GM18907 (cell line): ENCODE measurements at regions not wholly inside any gene's neighbourhood (a gene's known extent, or its start where the extent isn't known, plus 50 kb on each side); places are given as distances from the start of the nearest gene placed in this dataset.
"Not testable (repeated sequence)": the region's sequence is repeated elsewhere in the genome, so short reads cannot be mapped to it uniquely, and the experiment has no call there.

Experiments used
- ATAC-seq: cut with Tn5 transposase; IDR thresholded peaks from one replicate; pipeline ENCODE4 v1.9.1; 2021; ENCODE audit warnings: mild to moderate bottlenecking, moderate library complexity; ENCODE audit not compliant: unreplicated experiment

DNA sequence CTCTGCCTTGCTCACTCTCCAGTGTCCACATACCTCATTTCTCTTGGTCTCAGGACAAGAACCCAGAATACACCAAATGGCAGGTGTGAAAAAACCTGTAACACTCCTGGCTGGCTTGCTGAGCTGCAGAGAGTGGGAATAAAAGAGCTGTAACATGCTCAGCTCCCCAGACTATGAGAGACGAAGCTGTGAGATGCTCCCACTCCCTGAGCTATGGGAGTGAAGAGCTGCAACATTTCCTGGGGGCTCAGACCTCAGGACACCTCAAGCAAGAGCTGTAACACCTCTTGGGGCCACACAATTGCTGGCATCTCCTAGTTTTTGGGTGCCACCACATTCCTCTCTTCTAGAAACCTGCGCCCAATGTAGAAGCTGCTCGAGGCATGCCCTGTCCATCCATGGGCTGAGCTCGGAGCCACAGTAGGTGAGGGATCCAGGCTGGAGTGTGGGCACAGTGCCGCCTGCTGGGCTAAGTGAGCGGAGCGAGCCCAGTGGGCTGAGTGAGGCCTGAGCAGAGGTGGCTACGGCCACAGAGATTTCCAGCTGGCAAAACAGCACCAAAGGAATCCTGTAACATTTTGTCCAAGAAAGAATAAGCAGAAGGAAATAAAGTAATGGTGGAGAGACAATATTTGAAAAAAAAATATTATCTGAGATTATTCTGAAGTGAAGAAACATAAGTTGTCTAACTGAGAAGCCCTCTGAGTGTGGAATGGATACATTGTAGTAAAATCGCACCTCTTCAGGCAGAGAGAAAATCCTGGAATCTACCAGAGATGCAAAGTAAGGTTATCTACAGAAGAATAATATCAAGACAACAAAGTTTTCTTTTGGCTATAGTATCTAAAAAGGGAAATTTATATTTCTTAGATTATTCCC lies 186.2 kb upstream of the PCDH9 start:
- ATAC-seq: peak; percentile 45

DNA sequence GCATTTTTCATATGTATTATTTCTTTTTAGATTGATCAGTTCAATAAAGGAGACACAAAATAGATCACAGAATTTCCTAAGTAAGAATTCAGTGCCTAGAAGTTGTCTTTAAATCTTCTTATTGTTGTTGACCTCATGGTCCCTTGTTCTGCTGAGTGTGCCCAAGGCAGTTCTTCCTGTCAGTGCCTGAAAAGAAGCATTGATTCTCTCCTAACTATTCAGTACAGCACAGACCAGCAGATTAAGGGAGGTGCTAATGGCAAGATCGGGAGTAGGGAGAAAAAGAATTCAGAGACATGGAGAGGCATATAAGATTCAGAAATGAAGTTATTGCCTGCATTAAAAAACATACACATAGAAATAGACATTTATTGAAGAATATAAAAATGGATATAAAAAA lies 180.5 kb upstream of the PCDH9 start:
- no peak for ATAC-seq

GRCh38 chr13:67408798-67409197 lies 178.7 kb upstream of the PCDH9 start:
- ATAC-seq: no peak

DNA sequence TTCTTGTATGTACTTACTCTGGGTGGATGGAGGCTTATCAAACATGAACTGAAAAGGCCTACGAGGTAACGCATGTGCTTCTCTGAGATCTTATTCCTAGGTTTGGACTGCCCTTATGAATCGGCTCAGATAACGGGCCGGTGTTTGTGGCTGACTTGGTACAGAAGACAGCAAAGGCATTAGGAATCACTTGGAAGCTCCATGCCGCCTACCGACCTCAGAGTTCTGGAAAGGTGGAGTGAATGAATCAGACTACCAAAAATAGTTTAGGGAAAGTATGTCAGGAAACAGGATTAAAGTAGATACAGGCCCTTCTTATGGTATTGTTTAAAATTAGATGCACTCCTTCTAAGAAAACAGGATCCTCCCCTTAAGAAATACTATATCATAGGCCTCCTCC lies 172.4 kb upstream of the PCDH9 start:
- no peak for ATAC-seq

DNA sequence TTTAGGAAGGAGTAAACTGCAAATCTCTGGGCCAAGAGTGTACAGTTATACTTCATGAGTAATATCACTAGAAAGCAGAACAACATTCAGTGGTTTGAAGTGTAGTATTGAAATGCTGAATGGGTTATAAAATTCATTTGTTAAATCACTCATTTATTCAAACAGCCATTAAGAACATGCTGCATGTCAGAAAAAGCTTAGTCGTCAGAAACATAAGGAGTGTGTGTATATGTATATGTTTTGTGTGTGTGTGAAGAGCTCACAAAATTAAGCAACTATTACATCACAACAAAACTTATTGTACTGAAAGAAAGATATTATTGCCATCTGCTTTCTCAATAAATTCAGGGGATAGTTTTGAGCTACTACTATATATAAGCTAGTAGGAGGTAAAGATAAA lies 165.4 kb upstream of the PCDH9 start:
- ATAC-seq: no peak

DNA sequence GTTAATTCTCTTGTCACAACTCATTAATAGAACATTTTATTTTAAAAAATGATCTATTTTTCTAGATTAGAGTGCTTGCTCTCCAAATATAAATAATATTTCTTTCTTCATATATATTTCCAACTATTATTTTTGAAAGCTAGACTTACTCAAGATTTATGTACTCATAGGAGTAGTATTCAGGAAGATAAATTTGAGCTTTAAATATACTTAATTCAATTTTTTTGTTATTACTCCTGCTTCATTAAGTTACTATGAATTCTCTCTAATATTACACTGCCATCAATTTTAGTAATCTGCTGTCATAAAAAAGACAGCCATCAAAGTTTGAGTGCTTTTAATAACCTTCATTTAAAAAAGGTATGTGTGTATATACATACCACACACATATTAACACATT lies 161.9 kb upstream of the PCDH9 start:
- no peak for ATAC-seq

- no peak for ATAC-seq
These were observed 160.4 kb upstream of the PCDH9 start for GRCh38 chr13:67390462-67391086.

DNA sequence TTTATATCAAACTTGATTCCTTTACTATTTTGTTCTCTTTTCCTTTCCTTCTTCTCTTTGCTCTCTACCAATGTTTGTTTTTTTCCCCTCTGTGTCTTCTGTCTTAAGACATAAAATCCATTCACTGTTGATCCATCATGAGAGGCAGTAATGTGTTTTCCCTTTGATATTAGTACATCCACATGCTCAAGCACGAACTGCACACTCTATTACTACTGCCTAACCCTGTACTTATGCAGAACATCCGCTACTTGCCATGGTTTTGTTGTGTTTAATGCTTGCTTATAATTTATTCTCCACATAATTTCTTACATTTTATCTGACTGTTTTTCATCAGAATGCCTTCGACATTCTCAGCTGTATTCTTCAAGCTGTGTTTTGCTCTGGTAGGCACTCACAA lies 159.0 kb upstream of the PCDH9 start:
- no peak for ATAC-seq

DNA sequence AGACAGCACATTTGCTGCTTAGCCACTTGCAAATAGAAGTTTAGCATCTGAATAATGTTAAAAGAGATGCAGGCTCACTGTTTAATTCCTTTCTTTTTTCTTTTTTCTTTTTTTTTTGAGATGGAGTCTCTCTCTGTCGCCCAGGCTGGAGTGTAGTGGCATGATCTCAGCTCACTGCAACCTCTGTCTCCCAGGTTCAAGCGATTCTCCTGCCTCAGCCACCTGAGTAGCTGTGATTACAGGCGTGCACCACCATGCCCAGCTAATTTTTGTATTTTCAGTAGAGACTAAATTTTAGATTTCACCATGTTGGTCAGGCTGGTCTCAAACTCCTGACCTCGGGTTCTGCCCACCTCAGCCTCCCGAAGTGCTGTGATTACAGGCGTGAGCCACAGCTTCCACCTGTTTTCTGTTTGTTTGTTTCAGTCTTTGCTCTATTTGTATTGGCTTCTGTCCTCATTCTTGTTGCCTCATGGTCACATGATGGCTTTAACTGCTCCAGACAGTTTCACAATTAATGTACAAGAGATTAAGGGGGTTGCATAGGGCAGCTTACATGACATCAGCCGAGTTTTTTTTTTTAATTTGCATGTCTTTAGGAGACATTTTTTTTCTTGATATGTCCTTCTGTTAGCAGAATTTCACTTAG lies 153.1 kb upstream of the PCDH9 start:
- not testable (repeated sequence) for ATAC-seq

DNA sequence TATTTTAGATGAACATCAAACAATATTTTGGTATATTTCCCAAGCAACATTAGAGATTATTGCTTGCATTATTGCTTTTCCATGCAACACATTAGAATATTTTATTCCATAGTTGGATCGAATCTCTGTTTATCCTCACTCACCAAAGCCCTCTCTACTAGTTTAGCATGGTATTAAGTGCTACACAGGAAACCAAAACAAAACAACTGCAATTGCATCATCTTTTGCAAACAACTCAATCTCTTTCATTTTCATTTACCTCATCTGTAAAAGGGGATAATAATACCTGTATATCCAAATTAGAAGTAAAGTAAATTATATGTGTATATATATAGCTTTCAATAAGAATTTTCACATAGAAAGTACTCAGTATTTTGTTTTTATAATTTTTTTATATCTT lies 147.8 kb upstream of the PCDH9 start:
- no peak for ATAC-seq

GRCh38 chr13:67374391-67374790 lies 144.3 kb upstream of the PCDH9 start:
- no peak for ATAC-seq

DNA sequence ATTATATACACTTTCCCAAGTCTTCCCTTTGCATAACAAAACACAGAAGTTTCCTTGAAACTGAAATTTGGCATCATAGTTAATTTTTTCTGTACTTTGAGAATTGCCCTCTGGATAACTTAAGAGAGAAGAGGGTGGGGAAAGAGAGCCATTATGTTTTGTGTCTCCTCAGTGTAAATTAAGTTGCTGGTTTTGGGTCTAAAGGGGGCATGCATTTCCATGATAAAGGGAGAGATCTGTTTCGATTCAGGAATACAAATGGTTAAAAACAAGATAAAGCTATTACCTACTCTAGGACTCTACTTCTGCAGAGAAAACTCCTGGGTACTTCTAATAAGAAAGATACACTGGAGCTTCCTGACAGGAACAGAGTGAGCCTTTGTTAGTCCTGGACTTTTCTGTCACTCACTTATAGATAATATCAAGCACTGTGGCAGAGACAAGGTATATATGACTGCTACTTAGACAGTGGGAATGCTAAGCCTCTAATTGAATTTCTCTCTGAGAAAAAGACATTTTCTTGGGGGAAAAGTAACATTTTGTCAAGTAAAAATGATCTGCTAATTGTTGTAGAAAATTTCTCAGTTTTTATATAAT lies 142.8 kb upstream of the PCDH9 start:
- no peak for ATAC-seq

GRCh38 chr13:67369895-67370660 lies 139.9 kb upstream of the PCDH9 start:
- ATAC-seq: no peak

GRCh38 chr13:67367399-67367798 lies 137.3 kb upstream of the PCDH9 start:
- no peak for ATAC-seq

- ATAC-seq: no peak
These were observed 136.4 kb upstream of the PCDH9 start for GRCh38 chr13:67366533-67366932.

DNA sequence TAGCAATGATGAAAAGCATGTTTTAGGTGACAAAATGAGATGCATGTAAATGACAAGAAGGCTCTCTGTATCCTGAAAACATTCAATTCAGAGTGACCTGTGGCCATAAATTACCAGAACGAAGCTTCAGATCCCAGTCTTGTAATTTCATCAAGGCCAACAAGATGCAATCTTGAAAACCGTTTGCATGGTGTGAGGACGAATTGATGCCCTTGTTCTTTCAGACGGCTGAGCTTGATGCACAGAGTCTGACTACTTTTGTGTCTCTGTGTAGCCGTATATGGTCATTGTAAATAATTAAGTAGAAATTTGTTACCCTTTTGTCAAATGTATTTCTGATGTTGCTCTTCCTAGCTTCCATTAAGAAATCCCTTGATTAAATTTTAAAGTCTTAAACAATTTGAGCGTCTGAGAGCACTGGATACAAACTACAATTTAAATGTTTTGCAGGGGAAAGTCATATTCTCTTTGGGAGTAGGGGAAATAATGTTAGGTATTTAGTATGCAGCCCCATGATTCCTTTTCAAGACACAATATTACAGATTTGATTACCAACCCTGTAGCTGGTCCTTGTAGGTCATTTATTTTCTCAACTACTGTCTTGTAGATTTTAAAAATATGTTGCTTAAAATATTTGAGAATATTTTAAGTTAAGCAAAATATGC lies 125.8 kb upstream of the PCDH9 start:
- ATAC-seq: no peak

GRCh38 chr13:67353941-67354340 lies 123.8 kb upstream of the PCDH9 start:
- ATAC-seq: no peak

- ATAC-seq: no peak
These were observed 122.9 kb upstream of the PCDH9 start for GRCh38 chr13:67353031-67353430.

DNA sequence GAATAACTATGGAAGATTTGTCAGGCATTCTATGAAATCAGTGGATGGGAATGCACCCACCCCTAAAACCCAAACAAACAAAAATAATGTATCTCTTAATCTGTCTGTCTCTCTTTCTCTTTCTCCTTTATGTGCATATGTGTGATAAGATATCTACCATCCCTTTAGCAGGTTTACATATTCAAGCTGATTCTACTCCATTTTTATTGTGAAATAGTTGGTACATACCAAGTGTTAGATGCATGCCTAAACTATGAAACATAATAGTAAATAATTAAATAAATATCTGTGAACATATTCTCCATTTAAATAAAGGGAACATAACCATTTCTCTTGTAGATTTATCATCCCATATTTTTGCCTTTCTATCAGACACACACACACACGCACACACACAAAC lies 121.8 kb upstream of the PCDH9 start:
- no peak for ATAC-seq

- no peak for ATAC-seq
These were observed 121.0 kb upstream of the PCDH9 start for GRCh38 chr13:67351114-67351513.
